OCI-LY1 (cell line): ENCODE measurements at regions not wholly inside any gene's neighbourhood (a gene's known extent, or its start where the extent isn't known, plus 50 kb on each side); places are given as distances from the start of the nearest gene placed in this dataset.

Experiments used
- H2AFZ ChIP-seq: fragments of 200-600 bp; sonication (generic), shearing (Covaris generic); 2 replicates; pipeline ENCODE4 v1.6.0; 2014; ENCODE audit warnings: antibody characterized with exemption, mild to moderate bottlenecking, low read length
- H3F3A ChIP-seq: fragments of 200-600 bp; sonication (generic), shearing (Covaris generic); 2 replicates; pipeline ENCODE4 v1.6.0; 2014; ENCODE audit warnings: mild to moderate bottlenecking, antibody characterized with exemption, low read length, moderate library complexity; ENCODE audit not compliant: insufficient read depth
- H3K27ac ChIP-seq: fragments of 200-600 bp; sonication (generic); 2 replicates; pipeline ENCODE4 v1.5.1; 2014; ENCODE audit warnings: low read length, mixed run types, mild to moderate bottlenecking, low read depth; ENCODE audit not compliant: poor library complexity, severe bottlenecking
- H3K27me3 ChIP-seq: fragments of 200-600 bp; sonication (generic); 2 replicates; pipeline ENCODE4 v1.6.0; 2014; ENCODE audit warnings: antibody characterized with exemption, mild to moderate bottlenecking, low read length, moderate library complexity; ENCODE audit not compliant: insufficient read depth
- H3K36me3 ChIP-seq: fragments of 200-600 bp; sonication (generic); 2 replicates; pipeline ENCODE4 v1.6.1; 2014; ENCODE audit warnings: mild to moderate bottlenecking, antibody characterized with exemption, low read length, moderate library complexity, mixed read lengths; ENCODE audit not compliant: insufficient read depth
- H3K4me1 ChIP-seq: fragments of 200-600 bp; sonication (generic); 2 replicates; pipeline ENCODE4 v1.5.1; 2014; ENCODE audit warnings: mild to moderate bottlenecking, low read length, moderate library complexity; ENCODE audit not compliant: insufficient read depth, severe bottlenecking
- H3K4me2 ChIP-seq: fragments of 200-600 bp; sonication (generic), shearing (Covaris generic); 2 replicates; pipeline ENCODE4 v1.6.1; 2014; ENCODE audit warnings: low read length
- H3K4me3 ChIP-seq: fragments of 200-600 bp; sonication (generic); 2 replicates; pipeline ENCODE4 v1.5.1; 2014; ENCODE audit warnings: low read length, low read depth, mild to moderate bottlenecking, mixed read lengths; ENCODE audit not compliant: poor library complexity, severe bottlenecking
- H3K79me2 ChIP-seq: fragments of 200-600 bp; shearing (Covaris generic); 2 replicates; pipeline ENCODE4 v1.6.1; 2016; ENCODE audit warnings: mixed run types, low read length, mixed read lengths; ENCODE audit not compliant: insufficient read depth
- H3K9ac ChIP-seq: fragments of 200-600 bp; sonication (generic), shearing (Covaris generic); 2 replicates; pipeline ENCODE4 v1.6.1; 2014; ENCODE audit warnings: mild to moderate bottlenecking, low read length, mixed read lengths
- H3K9me2 ChIP-seq: fragments of 200-600 bp; sonication (generic), shearing (Covaris generic); 2 replicates; pipeline ENCODE4 v1.6.1; 2014; ENCODE audit warnings: low read depth, mild to moderate bottlenecking, low read length, mixed read lengths
- H3K9me3 ChIP-seq: fragments of 200-600 bp; shearing (Covaris generic); 2 replicates; pipeline ENCODE4 v1.6.1; 2014; ENCODE audit warnings: low read length, mixed read lengths
- H4K20me1 ChIP-seq: fragments of 200-600 bp; sonication (generic), shearing (Covaris generic); 2 replicates; pipeline ENCODE4 v1.6.0; 2016; ENCODE audit warnings: mild to moderate bottlenecking, low read length; ENCODE audit not compliant: insufficient read depth
- CTCF ChIP-seq: fragments of 200-600 bp; sonication (generic), shearing (Covaris generic); IDR thresholded peaks from 2 replicates; pipeline ENCODE4 v1.5.1; 2017; ENCODE audit warnings: mild to moderate bottlenecking, antibody characterized with exemption, low read length, moderate library complexity, mixed read lengths
- EZH2 ChIP-seq: fragments of 200-600 bp; sonication (generic), shearing (Covaris generic); IDR thresholded peaks from 2 replicates; pipeline ENCODE4 v1.8.0; 2017; ENCODE audit warnings: borderline replicate concordance, mixed run types, mild to moderate bottlenecking, antibody characterized with exemption, low read length, moderate library complexity, mixed read lengths

DNA sequence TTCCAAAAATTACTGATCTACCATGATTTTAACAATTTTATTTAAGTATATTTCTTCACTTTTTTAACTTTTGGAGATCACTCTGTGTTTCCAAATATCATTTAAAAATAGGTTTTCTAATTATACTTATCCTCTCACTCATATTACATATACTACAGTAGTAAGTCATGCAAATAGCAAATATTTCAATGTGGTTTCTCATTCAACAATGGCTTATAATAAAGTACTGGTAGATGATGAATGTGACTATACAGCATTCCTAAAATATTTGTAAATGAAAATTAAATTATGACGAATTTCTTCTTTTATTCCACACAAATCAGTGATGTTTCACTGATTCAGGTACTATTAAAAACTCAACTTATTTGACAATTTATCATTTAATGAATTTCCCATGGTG lies 176.3 kb upstream of the MEF2C start:
- Histone ChIP-seq H3F3A (no peaks in the 10 kb centered on the region), H3K9me2 (no peaks in the 10 kb centered on the region; the same call in 1 of the 2 replicates), H3K9me3 (no peaks in the 10 kb centered on the region), H3K27ac (no peak overlapping the region), H3K4me1 (no peaks in the 10 kb centered on the region), H3K4me2 (no peak overlapping the region), H3K27me3 (no peaks in the 10 kb centered on the region), H3K9ac (no peak overlapping the region), H3K4me3 (no peak overlapping the region), H3K79me2 (no peaks in the 10 kb centered on the region), H4K20me1 (no peaks in the 10 kb centered on the region), H2AFZ (no peak overlapping the region), H3K36me3 (no peaks in the 10 kb centered on the region)
- TF ChIP-seq CTCF: no peak
- TF ChIP-seq EZH2: no peak

- TF ChIP-seq CTCF: no peak
- no peak for TF ChIP-seq EZH2
Measured at GRCh38 chr5:89055695-89056085, 172.7 kb upstream of the MEF2C start.

DNA sequence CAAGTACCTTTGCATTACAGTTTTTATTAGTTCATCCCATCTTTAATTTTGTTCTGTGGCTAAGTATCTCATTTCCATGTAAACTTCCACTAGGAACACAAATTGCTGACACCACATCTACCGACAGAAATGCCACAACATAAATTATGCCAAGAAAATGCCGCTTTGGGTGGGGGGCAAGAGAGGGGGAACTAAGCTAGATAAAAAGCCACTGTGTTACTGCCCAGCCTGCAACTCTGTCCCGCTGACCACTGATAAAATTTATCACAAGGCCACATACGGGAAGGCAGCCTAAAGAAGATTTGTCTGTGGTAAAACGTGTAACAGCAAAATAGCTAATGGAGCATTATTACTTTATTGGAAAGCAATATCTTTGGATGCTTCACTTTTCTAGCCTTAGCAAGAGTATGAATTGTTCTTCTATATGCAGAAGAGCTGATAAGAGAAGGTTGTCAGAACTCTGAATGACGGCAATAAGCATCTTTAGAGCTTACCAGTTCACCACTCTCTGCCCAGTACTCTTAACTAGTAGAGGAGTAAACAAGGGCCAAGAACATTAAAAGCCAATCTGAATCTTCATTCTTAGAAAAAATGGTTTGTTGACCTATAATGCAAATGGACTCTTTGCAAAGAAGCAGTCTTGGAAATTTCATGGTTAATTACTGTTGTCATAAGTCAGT lies 172.2 kb upstream of the MEF2C start:
- no peak overlapping the region for H2AFZ ChIP-seq
- TF ChIP-seq EZH2 (no peak), CTCF (no peak)
- H3F3A ChIP-seq: no peaks in the 10 kb centered on the region
- no peak overlapping the region for H3K9ac ChIP-seq
- no peak overlapping the region for H3K27ac ChIP-seq
- H3K4me3 ChIP-seq: no peak overlapping the region
- H4K20me1 ChIP-seq: no peaks in the 10 kb centered on the region
- no peaks in the 10 kb centered on the region for H3K27me3 ChIP-seq
- H3K4me1 ChIP-seq: no peaks in the 10 kb centered on the region
- 0 out of 2 replicates have a peak, but pooled peaks cover 4% of the 10 kb centered on the region for H3K9me3 ChIP-seq
- no peak overlapping the region for H3K4me2 ChIP-seq
- no peaks in the 10 kb centered on the region for H3K36me3 ChIP-seq
- no peaks in the 10 kb centered on the region for H3K79me2 ChIP-seq
- no peaks in the 10 kb centered on the region for H3K9me2 ChIP-seq

More at GRCh38 chr5:89055695-89056085, 172.7 kb upstream of the MEF2C start:
- H3K4me3 ChIP-seq: no peak overlapping the region
- H2AFZ ChIP-seq: no peak overlapping the region
- 0 out of 2 replicates have a peak, but pooled peaks cover 3% of the 10 kb centered on the region for H3K9me3 ChIP-seq
- no peak overlapping the region for H3K4me2 ChIP-seq
- H3F3A ChIP-seq: no peaks in the 10 kb centered on the region
- H3K9me2 ChIP-seq: no peaks in the 10 kb centered on the region
- no peaks in the 10 kb centered on the region for H3K4me1 ChIP-seq
- no peak overlapping the region for H3K27ac ChIP-seq
- no peaks in the 10 kb centered on the region for H3K36me3 ChIP-seq
- H3K27me3 ChIP-seq: no peaks in the 10 kb centered on the region
- H3K9ac ChIP-seq: no peak overlapping the region
- H3K79me2 ChIP-seq: no peaks in the 10 kb centered on the region
- H4K20me1 ChIP-seq: no peaks in the 10 kb centered on the region
